Stimulated activated CD4-positive, alpha-beta T cell treated with anti-CD3 and anti-CD28 coated beads, Interleukin-2, amount 100 ng/mL, for 48 hours (primary cell): ENCODE measurements at regions not wholly inside any gene's neighbourhood (a gene's known extent, or its start where the extent isn't known, plus 50 kb on each side); places are given as distances from the start of the nearest gene placed in this dataset.

Experiments used
- DNase-seq, 2 donors: peaks; one replicate each; pipeline ENCODE4 v3.0.0-alpha.2; 2020

- DNase-seq: no peak
Measured at GRCh38 chr2:15828576-15828975, 111.8 kb upstream of the MYCN start.

DNA sequence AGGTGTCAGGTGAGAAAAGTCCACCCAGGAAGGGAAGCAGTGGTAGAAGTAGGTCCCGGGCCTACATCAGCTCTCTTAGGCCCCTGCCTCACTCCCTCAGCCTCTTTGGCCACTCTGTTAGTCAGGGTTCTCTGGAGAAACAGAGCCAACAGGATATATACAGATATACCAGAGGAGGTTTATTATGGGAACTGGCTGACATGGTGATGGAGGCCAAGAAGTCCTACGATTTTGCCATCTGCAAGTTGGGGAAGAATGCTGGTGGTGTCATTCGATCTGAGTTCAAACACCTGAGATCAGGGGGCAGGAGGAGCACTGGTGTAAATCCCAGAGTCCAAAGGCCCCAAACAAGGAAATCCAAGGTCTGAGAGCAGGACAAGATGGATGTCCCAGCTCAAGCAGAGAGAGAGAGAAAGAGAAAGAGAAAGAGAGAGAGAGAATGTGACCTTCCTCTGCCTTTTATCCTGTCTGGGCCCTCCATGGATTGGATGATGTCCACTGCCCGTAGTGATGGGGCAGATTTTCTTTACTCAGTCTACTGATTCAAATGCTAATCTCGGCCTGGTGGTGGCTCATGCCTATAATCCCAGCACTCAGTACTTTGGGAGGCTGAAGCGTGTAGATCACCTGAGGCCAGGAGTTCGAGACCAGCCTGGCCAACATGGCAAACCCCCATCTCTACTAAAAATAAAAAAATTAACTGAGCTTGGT, 111.1 kb upstream of the MYCN start:
- no peak for DNase-seq

DNA sequence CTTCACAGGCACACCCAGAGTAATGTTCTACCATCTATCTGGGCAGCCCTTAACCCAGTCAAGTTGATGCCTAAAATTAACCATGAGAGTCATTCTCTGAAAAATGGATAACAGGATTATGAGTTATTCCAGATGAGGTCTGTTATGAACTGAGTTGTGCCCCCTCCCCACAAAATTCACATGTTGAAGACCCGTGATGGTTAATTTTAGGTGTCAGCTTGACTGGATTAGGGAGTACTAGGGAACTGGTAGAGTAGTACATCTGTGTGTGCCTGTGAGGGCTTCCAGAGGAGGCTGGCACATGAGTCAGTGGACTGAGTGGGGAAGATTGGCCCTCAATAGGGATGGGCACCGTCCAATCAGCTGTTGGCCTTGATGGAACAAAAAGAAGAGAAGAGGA, 110.4 kb upstream of the MYCN start:
- DNase-seq: no peak

GRCh38 chr2:15830937-15831549, 109.3 kb upstream of the MYCN start:
- no peak for DNase-seq

GRCh38 chr2:15832030-15832709, 108.2 kb upstream of the MYCN start:
- no peak for DNase-seq

GRCh38 chr2:15832849-15833680, 107.3 kb upstream of the MYCN start:
- no peak for DNase-seq

DNA sequence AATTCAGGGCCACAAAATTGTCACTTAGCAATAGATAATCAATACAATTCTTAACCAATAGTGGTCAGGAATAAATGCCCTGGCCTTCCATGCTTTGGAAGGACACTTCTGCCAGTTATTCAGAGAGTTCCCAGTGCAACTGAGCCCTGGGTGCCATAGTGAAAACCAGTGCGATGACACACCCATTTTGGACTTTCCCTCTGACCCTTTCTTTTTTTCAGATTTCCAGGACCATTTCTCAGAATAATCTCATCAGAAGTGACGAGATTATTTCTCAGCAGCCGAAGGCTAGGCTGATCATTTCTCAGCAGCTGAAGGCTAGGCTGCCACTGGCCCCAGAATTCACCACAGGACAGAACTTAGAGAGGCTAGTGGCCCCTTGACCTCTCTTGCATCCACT, 106.6 kb upstream of the MYCN start:
- no peak for DNase-seq

- no peak for DNase-seq
Measured at GRCh38 chr2:15834381-15835031, 105.8 kb upstream of the MYCN start.

DNA sequence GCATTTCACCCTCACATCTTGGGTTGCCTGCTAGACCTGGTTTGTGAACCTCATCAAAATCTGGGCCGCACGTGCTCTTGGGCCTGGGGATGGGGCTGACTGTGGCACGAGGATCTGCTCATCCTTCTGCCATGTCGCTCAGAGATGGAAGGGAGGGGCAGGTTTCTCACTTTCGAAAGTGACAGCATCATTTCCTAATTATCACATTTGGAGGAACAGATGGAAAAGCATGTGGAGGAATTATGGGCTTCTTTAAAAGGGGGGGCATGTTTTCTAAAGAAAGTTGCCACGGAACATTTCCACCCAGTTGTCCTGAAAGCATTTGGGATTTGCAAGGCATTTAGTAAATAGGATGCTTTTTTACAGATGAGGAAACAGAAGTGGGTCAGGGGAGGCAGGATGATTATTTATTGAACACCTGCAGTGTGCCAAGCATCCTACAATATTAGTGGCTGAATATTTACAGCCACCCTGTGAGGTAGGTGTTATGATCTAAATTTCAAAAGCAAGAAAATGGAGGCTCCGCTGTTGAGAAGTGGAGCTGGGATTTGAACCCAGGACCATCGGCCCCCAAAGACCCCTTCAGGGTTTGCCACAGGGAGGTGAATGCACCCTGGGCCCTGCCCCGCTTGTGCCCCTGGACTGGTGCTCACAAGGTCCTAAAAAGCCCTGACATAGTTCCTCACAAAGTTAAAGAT, 104.2 kb upstream of the MYCN start:
- no peak for DNase-seq

GRCh38 chr2:15836689-15837610, 103.4 kb upstream of the MYCN start:
- no peak for DNase-seq

- no peak for DNase-seq
Measured at GRCh38 chr2:15838481-15839090, 101.8 kb upstream of the MYCN start.

GRCh38 chr2:15839426-15840124, 100.8 kb upstream of the MYCN start:
- DNase-seq: no peak

DNA sequence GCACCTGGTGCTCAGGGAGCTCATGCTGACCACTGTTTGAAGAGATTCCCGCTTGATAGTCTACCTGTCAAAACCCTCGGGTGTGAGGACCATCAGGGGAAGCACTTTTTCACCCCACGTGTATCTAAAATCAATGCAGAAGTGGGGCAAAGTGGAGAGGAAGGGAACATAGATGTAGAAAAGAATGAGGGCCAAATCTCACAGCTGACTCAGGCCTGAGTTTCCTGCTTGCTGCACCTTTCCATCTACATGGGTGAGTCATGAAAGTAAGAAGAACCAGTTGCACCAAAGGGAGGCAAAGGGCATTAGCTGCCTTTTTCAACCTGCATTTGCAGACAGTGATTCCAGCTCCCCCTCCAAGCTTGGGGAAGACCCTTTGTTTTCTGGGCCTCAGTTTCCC, 100.2 kb upstream of the MYCN start:
- no peak for DNase-seq

- no peak for DNase-seq
Measured at GRCh38 chr2:15840969-15841368, 99.4 kb upstream of the MYCN start.

DNA sequence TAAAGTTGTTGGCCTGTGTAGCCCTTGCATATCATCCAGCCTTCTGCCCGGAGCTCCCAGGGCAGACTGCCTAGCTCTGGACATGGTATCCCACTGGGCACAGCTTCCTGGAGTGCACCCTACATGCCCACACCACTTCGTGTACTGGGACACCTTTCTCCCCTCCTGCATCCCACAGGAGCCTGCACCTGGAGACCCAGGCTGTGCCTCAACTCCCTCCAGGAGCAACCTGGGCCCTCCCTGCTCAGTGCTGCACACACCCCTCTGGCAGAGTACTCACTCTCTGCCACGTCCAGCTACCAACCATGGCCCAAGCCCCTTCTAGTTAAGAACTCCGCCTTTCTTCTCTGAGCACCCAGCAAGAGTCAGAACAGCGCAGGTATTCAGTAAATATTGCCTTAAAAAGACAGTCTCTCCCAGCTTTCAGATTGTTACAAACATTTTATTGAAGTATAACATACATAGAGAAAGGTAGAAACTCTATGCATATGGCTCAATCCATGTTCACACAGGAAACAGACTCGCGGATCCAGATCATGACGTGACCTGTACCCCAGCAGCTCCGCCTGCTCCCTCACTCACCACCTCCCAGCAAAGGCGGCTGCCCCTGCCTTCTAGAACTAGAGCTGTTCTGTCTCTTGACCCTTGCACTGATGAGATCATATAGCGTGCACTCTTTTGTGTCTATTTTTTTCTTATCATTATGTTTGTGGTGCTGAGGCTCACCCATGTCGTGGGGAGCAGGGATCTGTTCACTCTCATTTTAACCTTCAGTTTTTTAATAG, 98.4 kb upstream of the MYCN start:
- no peak for DNase-seq

- DNase-seq: no peak
Measured at GRCh38 chr2:15842758-15843666, 97.3 kb upstream of the MYCN start.

DNA sequence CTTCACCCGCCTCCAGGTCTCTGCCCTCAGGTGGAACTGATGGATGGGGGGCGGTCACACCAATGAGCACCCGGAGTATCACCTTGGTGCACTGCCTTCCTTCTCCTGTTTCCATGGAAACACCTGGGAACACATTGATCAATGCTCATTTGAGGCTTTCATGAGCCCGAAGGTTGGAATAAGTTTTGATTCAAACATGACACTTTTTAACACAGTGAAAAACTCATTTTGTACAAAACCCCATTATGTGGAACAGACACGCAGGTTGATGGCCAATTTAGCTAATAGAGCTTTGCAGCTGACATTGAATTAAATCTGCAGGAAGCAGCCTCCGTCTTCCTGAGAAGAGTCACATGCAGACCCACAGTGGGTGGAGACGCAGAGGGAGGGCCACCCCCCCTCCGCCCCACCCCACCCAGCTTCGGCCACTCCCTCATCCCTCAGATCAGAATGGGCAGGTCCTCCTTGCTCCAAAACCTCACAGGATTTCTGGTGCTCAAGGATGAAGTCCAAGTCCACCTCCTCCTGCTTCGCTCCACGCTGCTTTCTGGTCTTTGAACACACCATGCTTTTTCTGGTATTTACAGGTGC, 96.0 kb upstream of the MYCN start:
- DNase-seq: no peak

DNA sequence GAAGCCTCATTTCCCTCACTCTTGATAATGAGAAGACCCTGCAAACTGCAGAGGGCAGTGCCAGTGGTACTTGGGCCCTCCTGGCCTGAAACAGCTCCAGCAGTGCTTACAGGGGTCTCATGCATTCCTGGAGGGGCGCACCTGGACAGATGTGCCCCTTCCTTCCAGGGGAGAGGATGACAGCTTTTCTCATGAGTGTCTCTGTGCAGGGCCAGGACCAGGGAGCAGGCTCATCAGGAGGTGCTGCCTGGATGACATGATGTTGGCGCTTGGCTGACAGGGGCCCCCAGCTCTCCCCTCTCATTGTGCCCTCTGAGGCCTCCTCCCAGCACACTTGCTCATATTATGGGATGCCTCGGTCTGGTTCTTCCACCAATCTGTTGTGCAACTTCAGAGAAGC, 95.1 kb upstream of the MYCN start:
- DNase-seq: no peak
